ENCODE measurements at regions not wholly inside any gene's neighbourhood (a gene's known extent, or its start where the extent isn't known, plus 50 kb on each side); places are given as distances from the start of the nearest gene placed in this dataset.
"Not testable (repeated sequence)": the region's sequence is repeated elsewhere in the genome, so short reads cannot be mapped to it uniquely, and the experiment has no call there.

DNA sequence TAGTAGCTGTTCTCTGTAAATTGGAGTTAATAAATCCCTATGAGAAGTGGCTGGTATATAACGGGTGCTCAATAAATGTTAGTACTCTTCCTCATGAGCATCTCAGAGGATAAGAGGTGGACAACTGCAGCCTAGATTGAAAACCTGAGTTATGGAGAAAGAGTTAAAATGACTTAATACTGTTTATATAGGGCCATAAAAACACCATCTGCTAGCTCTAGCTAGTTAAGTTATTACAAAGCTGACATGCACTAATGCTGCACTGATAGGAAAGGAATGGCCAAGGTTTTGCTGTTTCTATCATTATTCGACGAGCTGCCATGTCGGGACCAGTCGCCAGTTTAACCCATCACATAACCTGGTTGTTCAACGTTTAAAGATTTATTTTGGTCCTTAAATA lies 72.0 kb upstream of the SEL1L start:
- TF ChIP-seq, protein P1, sequence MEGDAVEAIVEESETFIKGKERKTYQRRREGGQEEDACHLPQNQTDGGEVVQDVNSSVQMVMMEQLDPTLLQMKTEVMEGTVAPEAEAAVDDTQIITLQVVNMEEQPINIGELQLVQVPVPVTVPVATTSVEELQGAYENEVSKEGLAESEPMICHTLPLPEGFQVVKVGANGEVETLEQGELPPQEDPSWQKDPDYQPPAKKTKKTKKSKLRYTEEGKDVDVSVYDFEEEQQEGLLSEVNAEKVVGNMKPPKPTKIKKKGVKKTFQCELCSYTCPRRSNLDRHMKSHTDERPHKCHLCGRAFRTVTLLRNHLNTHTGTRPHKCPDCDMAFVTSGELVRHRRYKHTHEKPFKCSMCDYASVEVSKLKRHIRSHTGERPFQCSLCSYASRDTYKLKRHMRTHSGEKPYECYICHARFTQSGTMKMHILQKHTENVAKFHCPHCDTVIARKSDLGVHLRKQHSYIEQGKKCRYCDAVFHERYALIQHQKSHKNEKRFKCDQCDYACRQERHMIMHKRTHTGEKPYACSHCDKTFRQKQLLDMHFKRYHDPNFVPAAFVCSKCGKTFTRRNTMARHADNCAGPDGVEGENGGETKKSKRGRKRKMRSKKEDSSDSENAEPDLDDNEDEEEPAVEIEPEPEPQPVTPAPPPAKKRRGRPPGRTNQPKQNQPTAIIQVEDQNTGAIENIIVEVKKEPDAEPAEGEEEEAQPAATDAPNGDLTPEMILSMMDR (conservative IDR thresholded peaks at IDR 0.05; ENCODE audit: low read depth, low read length): no peak
- H3K79me2 ChIP-seq (ENCODE audit: insufficient read depth, low read depth): no peaks in the 10 kb centered on the region
- no peaks in the 10 kb centered on the region for H3K27me3 ChIP-seq (ENCODE audit: insufficient read depth, low read depth)
- no peaks in the 10 kb centered on the region for H3K36me3 ChIP-seq (ENCODE audit: insufficient read depth)
- no peak overlapping the region for H2AFZ ChIP-seq (ENCODE audit: low read depth)
- H3K27ac ChIP-seq: no peak overlapping the region
- H3K4me3 ChIP-seq (IDR thresholded peaks at IDR 0.05; ENCODE audit: insufficient read depth, low read depth, low read length): no peak overlapping the region
- H3K4me2 ChIP-seq: no peak overlapping the region
- H3K4me1 ChIP-seq (ENCODE audit: low read depth, poor library complexity, severe bottlenecking): no peaks in the 10 kb centered on the region
- no peak overlapping the region for H3K9ac ChIP-seq
- no peaks in the 10 kb centered on the region for H4K20me1 ChIP-seq (ENCODE audit: insufficient read depth)

DNA sequence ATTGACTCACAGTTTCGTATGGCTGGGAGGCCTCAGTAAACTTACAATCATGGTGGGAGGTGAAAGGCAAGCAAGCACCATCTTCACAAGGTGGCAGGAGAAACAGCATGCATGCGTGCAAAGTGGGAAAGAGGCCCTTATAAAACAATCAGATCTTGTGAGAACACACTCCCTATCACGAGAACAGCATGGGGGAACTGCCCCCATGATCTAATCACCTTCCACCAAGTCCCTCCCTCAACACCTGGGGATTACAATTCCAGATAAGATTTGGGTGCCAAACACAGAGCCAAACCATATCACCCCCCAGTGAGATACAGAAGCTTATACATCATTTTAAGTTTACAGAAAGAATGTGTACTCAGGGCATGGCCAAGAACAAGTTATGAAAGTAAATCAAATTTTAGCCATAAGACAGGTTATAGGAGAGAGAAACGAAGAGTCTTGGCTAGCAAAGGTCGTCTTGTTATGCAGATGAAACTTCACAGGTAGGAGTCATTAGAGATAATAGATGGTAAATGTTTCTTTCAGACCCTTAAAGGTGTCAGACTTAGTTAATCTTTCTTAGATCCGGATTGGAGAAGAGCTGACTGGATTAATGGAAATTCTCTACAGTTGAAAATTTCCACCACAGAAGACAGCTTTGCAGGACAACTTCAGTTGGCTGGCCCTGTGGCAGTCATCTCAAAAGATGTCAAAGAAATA lies 79.8 kb upstream of the SEL1L start:
- Histone ChIP-seq H3K27me3 (ENCODE audit: insufficient read depth, low read depth) (no peaks in the 10 kb centered on the region), H3K27ac (no peak overlapping the region), H3K9ac (no peak overlapping the region), H3K79me2 (ENCODE audit: insufficient read depth, low read depth) (no peaks in the 10 kb centered on the region), H3K4me2 (no peak overlapping the region), H2AFZ (ENCODE audit: low read depth) (no peak overlapping the region), H4K20me1 (ENCODE audit: insufficient read depth) (no peaks in the 10 kb centered on the region), H3K4me3 (IDR thresholded peaks at IDR 0.05; ENCODE audit: insufficient read depth, low read depth, low read length) (no peak overlapping the region), H3K4me1 (ENCODE audit: low read depth, poor library complexity, severe bottlenecking) (no peaks in the 10 kb centered on the region), H3K36me3 (ENCODE audit: insufficient read depth) (no peaks in the 10 kb centered on the region)
- TF ChIP-seq, protein P1 (conservative IDR thresholded peaks at IDR 0.05; ENCODE audit: low read depth, low read length): no peak

DNA sequence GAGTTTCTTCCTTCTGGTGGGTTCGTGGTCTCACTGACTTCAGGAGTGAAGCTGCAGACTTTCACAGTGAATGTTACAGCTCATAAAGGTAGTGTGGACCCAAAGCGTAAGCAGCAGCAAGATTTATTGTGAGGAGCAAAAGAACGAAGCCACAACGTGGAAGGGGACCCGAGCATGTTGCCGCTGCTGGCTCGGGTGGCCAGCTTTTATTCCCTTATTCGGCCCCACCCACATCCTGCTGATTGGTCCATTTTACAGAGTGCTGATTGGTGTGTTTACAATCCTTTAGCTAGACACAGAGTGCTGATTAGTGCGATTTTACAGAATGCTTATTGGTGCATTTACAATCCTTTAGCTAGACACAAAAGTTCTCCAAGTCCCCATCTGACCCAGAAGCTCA lies 80.6 kb upstream of the SEL1L start:
- not testable (repeated sequence) for H2AFZ ChIP-seq (ENCODE audit: low read depth); H3K27me3 ChIP-seq (ENCODE audit: insufficient read depth, low read depth); H3K9ac ChIP-seq; H3K36me3 ChIP-seq (ENCODE audit: insufficient read depth); H4K20me1 ChIP-seq (ENCODE audit: insufficient read depth); H3K27ac ChIP-seq; H3K4me1 ChIP-seq (ENCODE audit: low read depth, poor library complexity, severe bottlenecking); H3K4me2 ChIP-seq; H3K4me3 ChIP-seq (IDR thresholded peaks at IDR 0.05; ENCODE audit: insufficient read depth, low read depth, low read length); H3K79me2 ChIP-seq (ENCODE audit: insufficient read depth, low read depth)

DNA sequence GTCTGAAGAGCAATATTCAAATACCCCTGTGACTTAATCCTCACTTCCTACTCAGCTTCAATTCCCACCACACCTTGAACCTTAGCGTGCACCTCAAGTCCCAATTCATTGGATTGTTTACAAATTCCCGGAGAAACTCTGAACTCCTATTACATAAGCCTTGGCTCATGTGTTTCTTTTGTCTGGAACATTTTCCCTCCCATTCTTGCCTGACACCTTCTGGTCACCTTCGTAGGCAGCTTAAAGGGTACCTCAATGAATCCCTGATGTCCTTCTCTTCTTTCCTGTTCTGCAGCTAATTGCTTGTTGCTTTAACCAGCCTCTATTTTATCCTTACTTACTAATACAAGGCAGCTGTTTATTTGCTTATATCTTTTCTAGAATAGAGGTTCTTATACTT lies 85.0 kb upstream of the SEL1L start:
- TF ChIP-seq, protein P1 (conservative IDR thresholded peaks at IDR 0.05; ENCODE audit: low read depth, low read length): no peak
- H3K4me3 ChIP-seq (IDR thresholded peaks at IDR 0.05; ENCODE audit: insufficient read depth, low read depth, low read length): no peak overlapping the region

DNA sequence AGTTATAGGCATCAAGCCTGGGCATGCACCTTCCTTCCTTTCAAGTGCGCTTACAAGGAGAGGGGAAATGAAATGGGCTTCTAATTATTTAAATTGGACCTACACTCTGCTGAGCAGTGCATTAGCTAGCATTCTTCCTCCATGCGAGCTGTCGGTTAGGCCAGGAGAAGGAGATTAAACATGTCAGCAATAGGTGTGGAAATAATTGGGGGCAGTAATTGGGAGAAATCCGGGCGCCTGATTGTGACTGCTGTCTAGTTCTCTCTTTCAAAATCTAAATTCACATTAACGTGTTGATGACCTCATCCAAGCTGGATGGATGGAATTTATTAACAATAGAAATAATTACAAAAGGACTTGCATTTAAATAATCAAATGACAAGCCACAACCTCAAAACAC lies 86.2 kb upstream of the SEL1L start:
- TF ChIP-seq, protein P1 (conservative IDR thresholded peaks at IDR 0.05; ENCODE audit: low read depth, low read length): no peak
- H3K79me2 ChIP-seq (ENCODE audit: insufficient read depth, low read depth): no peaks in the 10 kb centered on the region
- no peak overlapping the region for H3K9ac ChIP-seq

More for the DNA sequence above, 85.0 kb upstream of the SEL1L start:
- Histone ChIP-seq H3K4me1 (ENCODE audit: low read depth, poor library complexity, severe bottlenecking) (no peaks in the 10 kb centered on the region), H2AFZ (ENCODE audit: low read depth) (no peak overlapping the region), H3K9ac (no peak overlapping the region), H3K27ac (no peak overlapping the region), H3K36me3 (ENCODE audit: insufficient read depth) (no peaks in the 10 kb centered on the region), H3K4me2 (no peak overlapping the region), H4K20me1 (ENCODE audit: insufficient read depth) (no peaks in the 10 kb centered on the region), H3K79me2 (ENCODE audit: insufficient read depth, low read depth) (no peaks in the 10 kb centered on the region), H3K27me3 (ENCODE audit: insufficient read depth, low read depth) (no peaks in the 10 kb centered on the region)

DNA sequence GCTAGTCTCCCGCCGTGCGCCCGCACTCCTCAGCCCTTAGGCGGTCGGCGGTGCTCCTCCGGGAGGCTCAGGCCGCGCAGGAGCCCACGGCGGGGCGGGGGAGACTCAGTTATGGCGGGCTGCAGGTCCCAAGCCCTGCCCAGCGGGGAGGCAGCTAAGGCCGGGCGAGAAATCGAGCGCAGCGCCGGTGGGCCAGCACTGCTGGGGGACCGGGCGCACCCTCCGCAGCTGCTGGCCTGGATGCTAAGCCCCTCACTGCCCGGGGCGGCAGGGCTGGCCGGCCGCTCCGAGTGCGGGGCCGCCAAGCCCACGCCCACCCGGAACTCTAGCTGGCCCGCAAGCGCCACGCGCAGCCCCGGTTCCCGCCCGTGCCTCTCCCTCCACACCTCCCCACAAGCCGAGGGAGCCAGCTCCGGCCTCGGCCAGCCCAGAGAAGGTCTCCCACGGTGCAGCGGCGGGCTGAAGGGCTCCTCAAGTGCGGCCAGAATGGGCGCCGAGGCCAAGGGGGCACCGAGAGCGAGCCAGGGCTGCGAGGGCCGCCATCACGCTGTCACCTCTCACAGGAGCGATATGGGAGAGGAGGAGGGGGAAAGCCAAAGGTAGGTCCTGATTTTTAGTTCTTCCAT lies 90.2 kb upstream of the SEL1L start:
- not testable (repeated sequence) for H2AFZ ChIP-seq (ENCODE audit: low read depth); H3K4me3 ChIP-seq (IDR thresholded peaks at IDR 0.05; ENCODE audit: insufficient read depth, low read depth, low read length); H3K27ac ChIP-seq; H3K79me2 ChIP-seq (ENCODE audit: insufficient read depth, low read depth); H4K20me1 ChIP-seq (ENCODE audit: insufficient read depth); H3K4me2 ChIP-seq; H3K9ac ChIP-seq; H3K27me3 ChIP-seq (ENCODE audit: insufficient read depth, low read depth); H3K4me1 ChIP-seq (ENCODE audit: low read depth, poor library complexity, severe bottlenecking); H3K36me3 ChIP-seq (ENCODE audit: insufficient read depth)

More for the DNA sequence above, 86.2 kb upstream of the SEL1L start:
- Histone ChIP-seq H3K27ac (no peak overlapping the region), H4K20me1 (ENCODE audit: insufficient read depth) (no peaks in the 10 kb centered on the region), H3K4me1 (ENCODE audit: low read depth, poor library complexity, severe bottlenecking) (no peaks in the 10 kb centered on the region), H3K4me2 (no peak overlapping the region), H3K36me3 (ENCODE audit: insufficient read depth) (no peaks in the 10 kb centered on the region), H3K27me3 (ENCODE audit: insufficient read depth, low read depth) (no peaks in the 10 kb centered on the region), H3K4me3 (IDR thresholded peaks at IDR 0.05; ENCODE audit: insufficient read depth, low read depth, low read length) (no peak overlapping the region), H2AFZ (ENCODE audit: low read depth) (no peak overlapping the region)
